GM12878 (cell line): ENCODE measurements at regions not wholly inside any gene's neighbourhood (a gene's known extent, or its start where the extent isn't known, plus 50 kb on each side); places are given as distances from the start of the nearest gene placed in this dataset.
"Not testable (repeated sequence)": the region's sequence is repeated elsewhere in the genome, so short reads cannot be mapped to it uniquely, and the experiment has no call there.

Experiments
- ATAC-seq: fragments of 200-7000 bp; cut with Tn5 transposase; 3 replicates; pipeline ENCODE4 v1.9.1; 2020; ENCODE audit warnings: mild to moderate bottlenecking, moderate library complexity
- BruUV-seq: library from RNA; stranded (reverse); fragments of 400-500 nt; replicated peaks from 2 replicates; lab custom pipeline; 2021; lab: Mats Ljungman, UMichigan
- CTCF ChIA-PET: fragments of 300-600 bp; sonication (Branson Sonifier 250); formaldehyde crosslinking; extraction: SDS; loops from one replicate; lab custom pipeline; 2021; ENCODE audit warnings: inconsistent platforms; lab: Yijun Ruan, JAX
- POLR2A ChIA-PET: fragments of 350-600 bp; formaldehyde crosslinking; extraction: SDS; loops from one replicate; lab custom pipeline; 2021; ENCODE audit warnings: inconsistent platforms; lab: Charles Lee
- RAD21 ChIA-PET: fragments of 300-600 bp; sonication (Branson Sonifier 250); formaldehyde crosslinking; loops from one replicate; lab custom pipeline; 2023; ENCODE audit warnings: antibody characterized with exemption; ENCODE audit not compliant: unreplicated experiment; lab: Charles Lee
- SMC1A ChIA-PET: fragments of 300-600 bp; sonication (Branson Sonifier 250); formaldehyde crosslinking; loops from one replicate; lab custom pipeline; 2023; ENCODE audit not compliant: unreplicated experiment, uncharacterized antibody; lab: Charles Lee
- DNase-seq: peaks from one replicate; pipeline ENCODE4 v3.0.0-alpha.2; 2011; ENCODE audit warnings: low read depth, low spot score
- FAIRE-seq: peaks from 3 replicates; lab custom pipeline; 2011; peaks lifted over from hg19 to GRCh38; lab: Jason Lieb, UNC
- H2AFZ ChIP-seq: 2 replicates; pipeline ENCODE4 v1.6.0; 2011; ENCODE audit warnings: low read depth, low read length, control low read depth; ENCODE audit not compliant: control insufficient read depth
- H3K27ac ChIP-seq: 2 replicates; pipeline ENCODE4 v1.5.1; 2011; ENCODE audit warnings: control low read depth; ENCODE audit not compliant: control insufficient read depth, insufficient read depth
- H3K27me3 ChIP-seq, 2 experiments: replicated peaks in 1 of 2; 2 replicates each; pipeline versions ENCODE4 v1.6.0 to v1.6.1; 2011; ENCODE audit warnings: low read length in 1 of 2; ENCODE audit not compliant: control insufficient read depth in 2 of 2, insufficient read depth in 2 of 2
- H3K36me3 ChIP-seq, 2 experiments: 2 replicates each; pipeline ENCODE4 v1.5.1; 2011; ENCODE audit warnings: low read length in 1 of 2; ENCODE audit not compliant: control insufficient read depth in 2 of 2, insufficient read depth in 2 of 2
- H3K4me1 ChIP-seq: 2 replicates; pipeline ENCODE4 v1.6.1; 2011; ENCODE audit warnings: mild to moderate bottlenecking, low read length, moderate library complexity, mixed read lengths; ENCODE audit not compliant: control insufficient read depth, insufficient read depth
- H3K4me2 ChIP-seq: 2 replicates; pipeline ENCODE4 v1.6.0; 2011; ENCODE audit warnings: control low read depth; ENCODE audit not compliant: control insufficient read depth, insufficient read depth
- H3K4me3 ChIP-seq: fragments of 200-600 bp; sonication (generic); 2 replicates; pipeline ENCODE4 v1.5.1; 2016
- H3K79me2 ChIP-seq: 2 replicates; pipeline ENCODE4 v1.6.0; 2011; ENCODE audit warnings: low read length; ENCODE audit not compliant: control insufficient read depth, insufficient read depth
- H3K9ac ChIP-seq: 2 replicates; pipeline ENCODE4 v1.8.0; 2011; ENCODE audit warnings: low read length, control low read depth, mixed read lengths; ENCODE audit not compliant: control insufficient read depth, insufficient read depth
- H3K9me3 ChIP-seq: replicated peaks from 3 replicates; pipeline ENCODE4 v1.5.1; 2011; ENCODE audit warnings: mild to moderate bottlenecking, low read length; ENCODE audit not compliant: control insufficient read depth, insufficient read depth
- H4K20me1 ChIP-seq: 2 replicates; pipeline ENCODE4 v1.6.0; 2011; ENCODE audit not compliant: control insufficient read depth, insufficient read depth
- BACH1 ChIP-seq: fragments of 450-650 bp; IDR thresholded peaks from 2 replicates; pipeline ENCODE4 v1.6.1; 2017; ENCODE audit warnings: mild to moderate bottlenecking, borderline replicate concordance
- BCL3 ChIP-seq: IDR thresholded peaks from 2 replicates; pipeline ENCODE4 v1.6.1; 2011; ENCODE audit warnings: borderline replicate concordance, low read depth, mild to moderate bottlenecking, moderate library complexity, low read length; ENCODE audit not compliant: insufficient read depth, poor library complexity, severe bottlenecking
- BRCA1 ChIP-seq: IDR thresholded peaks from 2 replicates; pipeline ENCODE4 v1.6.1; 2011; ENCODE audit warnings: low read depth, low read length, improper control_type of control experiment
- CHD1 ChIP-seq: IDR thresholded peaks from 2 replicates; pipeline ENCODE4 v1.6.1; 2012; ENCODE audit warnings: low read depth, low read length, improper control_type of control experiment
- EED ChIP-seq: sonication (generic); IDR thresholded peaks from 2 replicates; pipeline ENCODE4 v1.6.1; 2016; ENCODE audit warnings: antibody characterized with exemption, low read depth
- EGR1 ChIP-seq, 2 experiments: IDR thresholded peaks; 1 replicate in 1 of 2; 2 replicates in 1 of 2; pipeline ENCODE4 v1.6.1; 2011 to 2012; ENCODE audit warnings: low read depth in 2 of 2, low read length in 2 of 2, borderline replicate concordance in 1 of 2, mild to moderate bottlenecking in 1 of 2, moderate library complexity in 1 of 2
- FOXM1 ChIP-seq: IDR thresholded peaks from 2 replicates; pipeline ENCODE4 v1.6.1; 2012; ENCODE audit warnings: low read depth, mild to moderate bottlenecking, inconsistent platforms, low read length, moderate library complexity
- NBN ChIP-seq: fragments of 450-650 bp; IDR thresholded peaks from 2 replicates; pipeline ENCODE4 v1.6.1; 2016
- NFIC ChIP-seq: IDR thresholded peaks from 2 replicates; pipeline ENCODE4 v1.6.1; 2012; ENCODE audit warnings: low read depth, mild to moderate bottlenecking, inconsistent platforms, low read length, moderate library complexity
- PML ChIP-seq: IDR thresholded peaks from 2 replicates; pipeline ENCODE4 v1.6.1; 2012; ENCODE audit warnings: low read length, inconsistent platforms
- POLR2AphosphoS5 ChIP-seq: IDR thresholded peaks from 2 replicates; pipeline ENCODE4 v1.6.1; 2011; ENCODE audit warnings: mild to moderate bottlenecking, low read length, inconsistent platforms
- RFX5 ChIP-seq: IDR thresholded peaks from 2 replicates; pipeline ENCODE4 v1.6.1; 2011; ENCODE audit warnings: low read depth, low read length, improper control_type of control experiment
- SREBF1 ChIP-seq: IDR thresholded peaks from 2 replicates; pipeline ENCODE4 v1.6.1; 2012; ENCODE audit warnings: mild to moderate bottlenecking, low read length
- SRF ChIP-seq, 2 experiments: IDR thresholded peaks; 2 replicates each; pipeline ENCODE4 v1.6.1; 2011; ENCODE audit warnings: low read depth in 2 of 2, low read length in 2 of 2, mild to moderate bottlenecking in 1 of 2, moderate library complexity in 1 of 2
- STAT3 ChIP-seq: IDR thresholded peaks from 2 replicates; pipeline ENCODE4 v1.6.1; 2011; ENCODE audit warnings: low read depth, low read length, improper control_type of control experiment
- USF2 ChIP-seq: IDR thresholded peaks from 2 replicates; pipeline ENCODE4 v1.6.1; 2011; ENCODE audit warnings: low read depth, low read length, improper control_type of control experiment, borderline replicate concordance
- ZNF24 ChIP-seq: fragments of 450-650 bp; IDR thresholded peaks from 2 replicates; pipeline ENCODE4 v1.6.1; 2017; ENCODE audit warnings: antibody characterized with exemption, mild to moderate bottlenecking
- ZNF384 ChIP-seq: IDR thresholded peaks from 2 replicates; pipeline ENCODE4 v1.6.1; 2012; ENCODE audit warnings: low read depth, mild to moderate bottlenecking, low read length, improper control_type of control experiment, borderline replicate concordance
- WGBS: methylation state at CpG from one replicate; pipeline ENCODE4 v1.1.6; 2016; ENCODE audit warnings: low lambda C conversion rate; ENCODE audit not compliant: insufficient replicate concordance, insufficient coverage; ENCODE audit errors: missing lambda C conversion rate; 5-methylcytosine and 5-hydroxymethylcytosine counted together
- in situ Hi-C: fragments of 300-500 bp; cut with MboI; formaldehyde crosslinking; loops from 9 replicates; pipeline ENCODE4 v1.14.3; 2018; ENCODE audit warnings: mixed read lengths
- intact Hi-C: fragments of 100-400 bp; cut with micrococcal nuclease; formaldehyde crosslinking; loops from one replicate; pipeline ENCODE4 v1.14.2; 2022; ENCODE audit not compliant: unreplicated experiment

- H2AFZ ChIP-seq = no peak overlapping the region
- H4K20me1 ChIP-seq = no peaks in the 10 kb centered on the region
- no peak overlapping the region for H3K4me2 ChIP-seq
- DNase-seq = no peak
- no peaks in the 10 kb centered on the region for H3K4me1 ChIP-seq
- H3K36me3 ChIP-seq = no peaks in the 10 kb centered on the region
- H3K4me3 ChIP-seq = no peak overlapping the region
- SMC1A ChIA-PET = no interaction called here
- no peak overlapping the region for H3K9ac ChIP-seq
- H3K9me3 ChIP-seq = no peaks in the 10 kb centered on the region
- H3K79me2 ChIP-seq = no peaks in the 10 kb centered on the region
- no peak for TF ChIP-seq EED
- TF ChIP-seq CHD1 = no peak
- no peak for TF ChIP-seq STAT3
- TF ChIP-seq EGR1 (IDR thresholded peaks at IDR 0.05; ENCODE audit: borderline replicate concordance in 1 of 2, low read depth in 2 of 2, low read length in 2 of 2) = no peak
- TF ChIP-seq SRF (IDR thresholded peaks at IDR 0.05; ENCODE audit: low read depth in 2 of 2, low read length in 2 of 2) = no peak
- TF ChIP-seq BRCA1 = no peak
- TF ChIP-seq NFIC = no peak
- no peak for TF ChIP-seq PML
- TF ChIP-seq ZNF384 = no peak
- no peak for TF ChIP-seq BACH1
- no peak for TF ChIP-seq NBN
- TF ChIP-seq USF2 = no peak
- no peak for TF ChIP-seq ZNF24
- TF ChIP-seq BCL3 = no peak
- no peak for TF ChIP-seq FOXM1
- no peak for TF ChIP-seq SREBF1
- TF ChIP-seq POLR2AphosphoS5 = no peak
- no peak for TF ChIP-seq RFX5
- TF ChIP-seq, all 136 proteins: peak for 0
- intact Hi-C loops (no loop called here), in situ Hi-C loops (no loop called here)
- ChIA-PET POLR2A (no interaction called here), CTCF (no interaction called here), RAD21 (no interaction called here)
- H3K27ac ChIP-seq = no peak overlapping the region
- 91% methylated on average over 1 of the region's 1 CpG for WGBS
- no peak for ATAC-seq
- FAIRE-seq = no peak
- no TSS peak for BruUV-seq
- H3K27me3 ChIP-seq = no peaks in the 10 kb centered on the region
These were observed 614.6 kb upstream of the SMIM31 start for GRCh38 chr4:164139291-164139690.

GRCh38 chr4:164141755-164142375, 612.1 kb upstream of the SMIM31 start:
- in situ Hi-C loops, H3K27me3 ChIP-seq, H3K4me1 ChIP-seq, intact Hi-C loops, H3K4me2 ChIP-seq, ATAC-seq, H3K4me3 ChIP-seq, DNase-seq, SMC1A ChIA-PET, POLR2A ChIA-PET, BruUV-seq, H2AFZ ChIP-seq, H3K9me3 ChIP-seq, FAIRE-seq, H4K20me1 ChIP-seq, H3K9ac ChIP-seq, H3K79me2 ChIP-seq, CTCF ChIA-PET, H3K27ac ChIP-seq, H3K36me3 ChIP-seq, RAD21 ChIA-PET: not testable (repeated sequence)
- WGBS = 39% methylated on average over 20 of the region's 20 CpGs
